Liver (tissue), 8 donors: ENCODE measurements at regions not wholly inside any gene's neighbourhood (a gene's known extent, or its start where the extent isn't known, plus 50 kb on each side); places are given as distances from the start of the nearest gene placed in this dataset.

Experiments
- DNase-seq: peaks from one replicate; pipeline ENCODE4 v3.0.0-alpha.2; 2017; ENCODE audit warnings: low spot score
- H3K27ac ChIP-seq, 2 donors: one replicate each; pipeline ENCODE4 v1.7.0; 2013; ENCODE audit warnings: inconsistent platforms in 2 of 2, low read length in 2 of 2, control low read depth in 1 of 2, low read depth in 1 of 2, mild to moderate bottlenecking in 1 of 2
- H3K27me3 ChIP-seq, 4 donors: one replicate each; pipeline versions ENCODE4 v1.6.1 to v1.7.0; 2013; ENCODE audit warnings: low read length in 3 of 4, inconsistent platforms in 1 of 4, mild to moderate bottlenecking in 1 of 4, moderate library complexity in 1 of 4; ENCODE audit not compliant: control insufficient read depth in 4 of 4, insufficient read depth in 4 of 4
- H3K36me3 ChIP-seq, 4 donors: one replicate each; pipeline versions ENCODE4 v1.6.1 to v1.7.0; 2013; ENCODE audit warnings: low read length in 3 of 4, mild to moderate bottlenecking in 3 of 4, low read depth in 1 of 4, moderate library complexity in 1 of 4; ENCODE audit not compliant: control insufficient read depth in 4 of 4, insufficient read depth in 3 of 4
- H3K4me1 ChIP-seq, 4 donors: one replicate each; pipeline versions ENCODE4 v1.6.1 to v1.7.0; 2013; ENCODE audit warnings: low read length in 3 of 4, mild to moderate bottlenecking in 3 of 4, moderate library complexity in 1 of 4; ENCODE audit not compliant: control insufficient read depth in 4 of 4, insufficient read depth in 4 of 4
- H3K4me3 ChIP-seq, 3 donors: one replicate each; pipeline versions ENCODE4 v1.6.1 to v1.7.0; 2013; ENCODE audit warnings: low read length in 3 of 3, control low read depth in 1 of 3, low read depth in 1 of 3, mild to moderate bottlenecking in 1 of 3
- H3K9ac ChIP-seq, 2 donors: one replicate each; pipeline ENCODE4 v1.7.0; 2013; ENCODE audit warnings: low read length in 2 of 2, mild to moderate bottlenecking in 2 of 2, moderate library complexity in 2 of 2, control low read depth in 1 of 2, low read depth in 1 of 2
- H3K9me3 ChIP-seq, 4 donors: one replicate each; pipeline versions ENCODE4 v1.6.1 to v1.7.0; 2013; ENCODE audit warnings: low read length in 3 of 4; ENCODE audit not compliant: control insufficient read depth in 4 of 4
- CTCF ChIP-seq: fragments of 150-350 bp; IDR thresholded peaks from 2 replicates; pipeline ENCODE4 v1.5.1; 2017; ENCODE audit warnings: improper control_type of control experiment, low read depth, low read length; ENCODE audit not compliant: missing input control
- EGR1 ChIP-seq, 2 donors: IDR thresholded peaks; 2 replicates each; pipeline ENCODE4 v1.6.1; 2016 to 2018; ENCODE audit warnings: antibody characterized with exemption in 2 of 2, low read depth in 2 of 2
- FOXA1 ChIP-seq: IDR thresholded peaks from 2 replicates; pipeline ENCODE4 v1.6.1; 2016; ENCODE audit warnings: antibody characterized with exemption
- FOXA2 ChIP-seq: IDR thresholded peaks from 2 replicates; pipeline ENCODE4 v1.6.1; 2016; ENCODE audit warnings: antibody characterized with exemption
- GABPA ChIP-seq, 2 donors: IDR thresholded peaks in 1 of 2; conservative IDR thresholded peaks in 1 of 2; 2 replicates each; pipeline ENCODE4 v1.6.1; 2016; ENCODE audit warnings: antibody characterized with exemption in 2 of 2, mild to moderate bottlenecking in 1 of 2, moderate library complexity in 1 of 2
- HNF4A ChIP-seq, 2 donors: conservative IDR thresholded peaks; 2 replicates each; pipeline ENCODE4 v1.6.1; 2016; ENCODE audit warnings: antibody characterized with exemption in 2 of 2, mild to moderate bottlenecking in 2 of 2
- HNF4G ChIP-seq: IDR thresholded peaks from 2 replicates; pipeline ENCODE4 v1.6.1; 2016; ENCODE audit warnings: antibody characterized with exemption
- JUND ChIP-seq, 2 donors: IDR thresholded peaks; 2 replicates each; pipeline ENCODE4 v1.6.1; 2016; ENCODE audit warnings: antibody characterized with exemption in 2 of 2
- NR2F2 ChIP-seq: IDR thresholded peaks from 2 replicates; pipeline ENCODE4 v1.6.1; 2016; ENCODE audit warnings: antibody characterized with exemption
- RAD21 ChIP-seq, 2 donors: IDR thresholded peaks; 2 replicates each; pipeline ENCODE4 v1.6.1; 2016; ENCODE audit warnings: antibody characterized with exemption in 2 of 2, mild to moderate bottlenecking in 2 of 2
- RXRA ChIP-seq, 2 donors: IDR thresholded peaks; 2 replicates each; pipeline ENCODE4 v1.6.1; 2017 to 2018; ENCODE audit warnings: antibody characterized with exemption in 2 of 2, mild to moderate bottlenecking in 1 of 2
- SP1 ChIP-seq: IDR thresholded peaks from 2 replicates; pipeline ENCODE4 v1.6.1; 2018; ENCODE audit warnings: antibody characterized with exemption, mild to moderate bottlenecking
- TAF1 ChIP-seq: conservative IDR thresholded peaks from 2 replicates; pipeline ENCODE4 v1.6.1; 2016; ENCODE audit warnings: antibody characterized with exemption, mild to moderate bottlenecking
- YY1 ChIP-seq: IDR thresholded peaks from 2 replicates; pipeline ENCODE4 v1.6.1; 2016; ENCODE audit warnings: antibody characterized with exemption, mild to moderate bottlenecking
- WGBS: extraction: QIAGEN DNeasy Blood & Tissue Kit; methylation state at CpG from one replicate; pipeline ENCODE4 v1.1.7; 2013; 5-methylcytosine and 5-hydroxymethylcytosine counted together
- TF ChIP-seq, protein P1 (sequence below): IDR thresholded peaks from 2 replicates; pipeline ENCODE4 v1.6.1; 2016; ENCODE audit warnings: antibody characterized with exemption
- TF ChIP-seq, protein P2 (sequence below): IDR thresholded peaks from 2 replicates; pipeline ENCODE4 v1.6.1; 2016; ENCODE audit warnings: antibody characterized with exemption
- TF ChIP-seq, protein P3 (sequence below): IDR thresholded peaks from 2 replicates; pipeline ENCODE4 v1.6.1; 2016; ENCODE audit warnings: antibody characterized with exemption
- TF ChIP-seq, protein P4 (sequence below): IDR thresholded peaks from 2 replicates; pipeline ENCODE4 v1.6.1; 2016; ENCODE audit warnings: antibody characterized with exemption, mild to moderate bottlenecking
- donor health status: healthy.
- donor health status: healthy.
- donor health status: healthy.
- donor health status: healthy.
- donor health status: healthy.

GRCh38 chr14:24690492-24690891 is 56.5 kb upstream of the GZMB start:
- no peak overlapping the region for H3K27ac ChIP-seq
- no peaks in the 10 kb centered on the region for H3K36me3 ChIP-seq
- peaks cover 0 to 7% (median 0%) of the 10 kb centered on the region in 4 donors for H3K27me3 ChIP-seq
- H3K4me3 ChIP-seq: no peak overlapping the region
- no peak for DNase-seq
- 47% methylated on average over 4 of the region's 4 CpGs for WGBS
- TF ChIP-seq JUND (IDR thresholded peaks at IDR 0.05): no peak
- TF ChIP-seq GABPA (IDR thresholded peaks at IDR 0.05 in 1 of 2, conservative IDR thresholded peaks at IDR 0.05 in 1 of 2): no peak
- TF ChIP-seq, protein P1, sequence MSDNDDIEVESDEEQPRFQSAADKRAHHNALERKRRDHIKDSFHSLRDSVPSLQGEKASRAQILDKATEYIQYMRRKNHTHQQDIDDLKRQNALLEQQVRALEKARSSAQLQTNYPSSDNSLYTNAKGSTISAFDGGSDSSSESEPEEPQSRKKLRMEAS: no peak
- no peak for TF ChIP-seq RAD21 (IDR thresholded peaks at IDR 0.05)
- no peak for TF ChIP-seq NR2F2
- no peak for TF ChIP-seq FOXA1
- no peak for TF ChIP-seq EGR1 (IDR thresholded peaks at IDR 0.05; ENCODE audit: low read depth in 2 of 2)
- TF ChIP-seq TAF1: no peak
- no peak for TF ChIP-seq YY1
- TF ChIP-seq, protein P2, sequence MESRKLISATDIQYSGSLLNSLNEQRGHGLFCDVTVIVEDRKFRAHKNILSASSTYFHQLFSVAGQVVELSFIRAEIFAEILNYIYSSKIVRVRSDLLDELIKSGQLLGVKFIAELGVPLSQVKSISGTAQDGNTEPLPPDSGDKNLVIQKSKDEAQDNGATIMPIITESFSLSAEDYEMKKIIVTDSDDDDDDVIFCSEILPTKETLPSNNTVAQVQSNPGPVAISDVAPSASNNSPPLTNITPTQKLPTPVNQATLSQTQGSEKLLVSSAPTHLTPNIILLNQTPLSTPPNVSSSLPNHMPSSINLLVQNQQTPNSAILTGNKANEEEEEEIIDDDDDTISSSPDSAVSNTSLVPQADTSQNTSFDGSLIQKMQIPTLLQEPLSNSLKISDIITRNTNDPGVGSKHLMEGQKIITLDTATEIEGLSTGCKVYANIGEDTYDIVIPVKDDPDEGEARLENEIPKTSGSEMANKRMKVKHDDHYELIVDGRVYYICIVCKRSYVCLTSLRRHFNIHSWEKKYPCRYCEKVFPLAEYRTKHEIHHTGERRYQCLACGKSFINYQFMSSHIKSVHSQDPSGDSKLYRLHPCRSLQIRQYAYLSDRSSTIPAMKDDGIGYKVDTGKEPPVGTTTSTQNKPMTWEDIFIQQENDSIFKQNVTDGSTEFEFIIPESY: no peak
- TF ChIP-seq, protein P3, sequence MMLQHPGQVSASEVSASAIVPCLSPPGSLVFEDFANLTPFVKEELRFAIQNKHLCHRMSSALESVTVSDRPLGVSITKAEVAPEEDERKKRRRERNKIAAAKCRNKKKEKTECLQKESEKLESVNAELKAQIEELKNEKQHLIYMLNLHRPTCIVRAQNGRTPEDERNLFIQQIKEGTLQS: no peak
- no peak for TF ChIP-seq HNF4G
- TF ChIP-seq, protein P4, sequence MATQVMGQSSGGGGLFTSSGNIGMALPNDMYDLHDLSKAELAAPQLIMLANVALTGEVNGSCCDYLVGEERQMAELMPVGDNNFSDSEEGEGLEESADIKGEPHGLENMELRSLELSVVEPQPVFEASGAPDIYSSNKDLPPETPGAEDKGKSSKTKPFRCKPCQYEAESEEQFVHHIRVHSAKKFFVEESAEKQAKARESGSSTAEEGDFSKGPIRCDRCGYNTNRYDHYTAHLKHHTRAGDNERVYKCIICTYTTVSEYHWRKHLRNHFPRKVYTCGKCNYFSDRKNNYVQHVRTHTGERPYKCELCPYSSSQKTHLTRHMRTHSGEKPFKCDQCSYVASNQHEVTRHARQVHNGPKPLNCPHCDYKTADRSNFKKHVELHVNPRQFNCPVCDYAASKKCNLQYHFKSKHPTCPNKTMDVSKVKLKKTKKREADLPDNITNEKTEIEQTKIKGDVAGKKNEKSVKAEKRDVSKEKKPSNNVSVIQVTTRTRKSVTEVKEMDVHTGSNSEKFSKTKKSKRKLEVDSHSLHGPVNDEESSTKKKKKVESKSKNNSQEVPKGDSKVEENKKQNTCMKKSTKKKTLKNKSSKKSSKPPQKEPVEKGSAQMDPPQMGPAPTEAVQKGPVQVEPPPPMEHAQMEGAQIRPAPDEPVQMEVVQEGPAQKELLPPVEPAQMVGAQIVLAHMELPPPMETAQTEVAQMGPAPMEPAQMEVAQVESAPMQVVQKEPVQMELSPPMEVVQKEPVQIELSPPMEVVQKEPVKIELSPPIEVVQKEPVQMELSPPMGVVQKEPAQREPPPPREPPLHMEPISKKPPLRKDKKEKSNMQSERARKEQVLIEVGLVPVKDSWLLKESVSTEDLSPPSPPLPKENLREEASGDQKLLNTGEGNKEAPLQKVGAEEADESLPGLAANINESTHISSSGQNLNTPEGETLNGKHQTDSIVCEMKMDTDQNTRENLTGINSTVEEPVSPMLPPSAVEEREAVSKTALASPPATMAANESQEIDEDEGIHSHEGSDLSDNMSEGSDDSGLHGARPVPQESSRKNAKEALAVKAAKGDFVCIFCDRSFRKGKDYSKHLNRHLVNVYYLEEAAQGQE: no peak
- TF ChIP-seq SP1: no peak
- no peaks in the 10 kb centered on the region for H3K4me1 ChIP-seq
- H3K9me3 ChIP-seq: no peaks in the 10 kb centered on the region
- H3K9ac ChIP-seq: no peak overlapping the region

- Histone ChIP-seq H3K9ac (no peak overlapping the region), H3K4me3 (no peak overlapping the region)
- 69% methylated on average over 6 of the region's 6 CpGs for WGBS
Measured at GRCh38 chr14:24688030-24688658, 54.2 kb upstream of the GZMB start.

More at GRCh38 chr14:24688030-24688658, 54.2 kb upstream of the GZMB start:
- Histone ChIP-seq H3K4me1 (no peaks in the 10 kb centered on the region), H3K27me3 (peaks cover 0 to 11% (median 0%) of the 10 kb centered on the region in 4 donors), H3K36me3 (no peaks in the 10 kb centered on the region), H3K9me3 (no peaks in the 10 kb centered on the region), H3K27ac (no peak overlapping the region)
- DNase-seq: peak; percentile 47
- TF ChIP-seq, protein P1: no peak
- TF ChIP-seq YY1 (no peak), CTCF (no peak), FOXA2 (no peak), GABPA (IDR thresholded peaks at IDR 0.05 in 1 of 2, conservative IDR thresholded peaks at IDR 0.05 in 1 of 2) (no peak), HNF4G (no peak), NR2F2 (no peak), FOXA1 (no peak), JUND (IDR thresholded peaks at IDR 0.05) (no peak), TAF1 (no peak), SP1 (no peak), EGR1 (IDR thresholded peaks at IDR 0.05; ENCODE audit: low read depth in 2 of 2) (no peak), RAD21 (IDR thresholded peaks at IDR 0.05) (no peak), RXRA (IDR thresholded peaks at IDR 0.05) (no peak), HNF4A (conservative IDR thresholded peaks at IDR 0.05) (no peak)
- TF ChIP-seq, protein P2: no peak
